Endodermal cell (in vitro differentiated cells): ENCODE measurements at regions not wholly inside any gene's neighbourhood (a gene's known extent, or its start where the extent isn't known, plus 50 kb on each side); places are given as distances from the start of the nearest gene placed in this dataset.
"Not testable (repeated sequence)": the region's sequence is repeated elsewhere in the genome, so short reads cannot be mapped to it uniquely, and the experiment has no call there.

Experiments
- DNase-seq: peaks from one replicate; pipeline ENCODE4 v3.0.0-alpha.2; 2017
- H3K27ac ChIP-seq: 2 replicates; pipeline ENCODE4 v1.5.1; 2013; ENCODE audit warnings: mild to moderate bottlenecking, low read depth, low read length, moderate library complexity
- H3K27me3 ChIP-seq: 2 replicates; pipeline ENCODE4 v1.6.1; 2013; ENCODE audit warnings: mild to moderate bottlenecking, low read length, moderate library complexity; ENCODE audit not compliant: insufficient read depth, control insufficient read depth, poor library complexity, severe bottlenecking
- H3K36me3 ChIP-seq: 2 replicates; pipeline ENCODE4 v1.7.0; 2013; ENCODE audit warnings: mild to moderate bottlenecking, low read length, moderate library complexity; ENCODE audit not compliant: control insufficient read depth, insufficient read depth
- H3K4me1 ChIP-seq: one replicate; pipeline ENCODE4 v1.7.0; 2013; ENCODE audit warnings: low read length; ENCODE audit not compliant: control insufficient read depth, insufficient read depth
- H3K4me3 ChIP-seq: 2 replicates; pipeline ENCODE4 v1.5.1; 2013; ENCODE audit warnings: mild to moderate bottlenecking, low read length, moderate library complexity
- H3K9ac ChIP-seq: 2 replicates; pipeline ENCODE4 v1.6.1; 2013; ENCODE audit warnings: mild to moderate bottlenecking, low read length, moderate library complexity; ENCODE audit not compliant: poor library complexity, severe bottlenecking; ENCODE audit errors: extremely low read depth
- H3K9me3 ChIP-seq: 2 replicates; pipeline ENCODE4 v1.6.1; 2013; ENCODE audit warnings: mild to moderate bottlenecking, low read length, moderate library complexity; ENCODE audit not compliant: control insufficient read depth
- H3K27ac Mint-ChIP-seq: 2 replicates; pipeline ENCODE4 v1.8.0; 2020; ENCODE audit warnings: mixed read lengths
- H3K27me3 Mint-ChIP-seq: 2 replicates; pipeline ENCODE4 v1.8.0; 2021; ENCODE audit warnings: mild to moderate bottlenecking, mixed read lengths; ENCODE audit not compliant: insufficient read depth
- H3K36me3 Mint-ChIP-seq: 2 replicates; pipeline ENCODE4 v1.8.0; 2020; ENCODE audit warnings: low read depth, mixed read lengths
- H3K4me1 Mint-ChIP-seq: 2 replicates; pipeline ENCODE4 v1.8.0; 2020; ENCODE audit warnings: mixed read lengths
- H3K4me3 Mint-ChIP-seq: 2 replicates; pipeline ENCODE4 v1.8.0; 2020; ENCODE audit warnings: mild to moderate bottlenecking, moderate library complexity, mixed read lengths
- H3K9me3 Mint-ChIP-seq: 2 replicates; pipeline ENCODE4 v1.8.0; 2020; ENCODE audit warnings: mild to moderate bottlenecking, mixed read lengths
- CTCF ChIP-seq: fragments of 200-600 bp; sonication (generic); conservative IDR thresholded peaks from 2 replicates; pipeline ENCODE4 v1.5.0; 2021; ENCODE audit warnings: antibody characterized with exemption, mild to moderate bottlenecking
- WGBS, 2 experiments: methylation state at CpG; one replicate each; pipeline versions ENCODE4 v1.1.5 to v1.1.7; 2013; ENCODE audit warnings: missing lambda C conversion rate in 2 of 2, mixed read lengths in 1 of 2; ENCODE audit not compliant: insufficient coverage in 1 of 2, insufficient read length in 1 of 2; 5-methylcytosine and 5-hydroxymethylcytosine counted together

- Mint-ChIP-seq H3K4me3 (no peak overlapping the region), H3K4me1 (peaks cover 4% of the 10 kb centered on the region), H3K27me3 (no peaks in the 10 kb centered on the region), H3K9me3 (no peaks in the 10 kb centered on the region), H3K27ac (no peak overlapping the region), H3K36me3 (no peaks in the 10 kb centered on the region)
- no peak for TF ChIP-seq CTCF
- Histone ChIP-seq H3K27me3 (no peaks in the 10 kb centered on the region), H3K9ac (no peak overlapping the region), H3K36me3 (no peaks in the 10 kb centered on the region), H3K4me3 (no peak overlapping the region), H3K4me1 (no peaks in the 10 kb centered on the region), H3K9me3 (no peaks in the 10 kb centered on the region), H3K27ac (no peak overlapping the region)
- DNase-seq: no peak
- WGBS, 2 experiments: 89 to 100% methylated on average over 3 to 5 of the region's 5 CpGs
Measured at GRCh38 chr3:64365877-64366276, 140.6 kb upstream of the PRICKLE2 start.

- H3K27ac Mint-ChIP-seq: no peak overlapping the region
- peaks cover 4% of the 10 kb centered on the region for H3K4me1 Mint-ChIP-seq
- H3K36me3 Mint-ChIP-seq: no peaks in the 10 kb centered on the region
Measured at GRCh38 chr3:64363842-64364241, 138.6 kb upstream of the PRICKLE2 start.

GRCh38 chr3:64361962-64362735 is 136.9 kb upstream of the PRICKLE2 start:
- Histone ChIP-seq H3K36me3 (no peaks in the 10 kb centered on the region), H3K4me1 (peaks cover 4% of the 10 kb centered on the region), H3K9ac (no peak overlapping the region), H3K27ac (no peak overlapping the region), H3K9me3 (no peaks in the 10 kb centered on the region), H3K4me3 (no peak overlapping the region), H3K27me3 (no peaks in the 10 kb centered on the region)
- TF ChIP-seq CTCF: no peak
- Mint-ChIP-seq H3K27me3 (no peaks in the 10 kb centered on the region), H3K36me3 (no peaks in the 10 kb centered on the region), H3K27ac (no peak overlapping the region), H3K9me3 (no peaks in the 10 kb centered on the region), H3K4me1 (peaks cover 17% of the 10 kb centered on the region), H3K4me3 (no peak overlapping the region)
- no peak for DNase-seq
- WGBS, 2 experiments: 93 to 98% methylated on average over 3 to 5 of the region's 5 CpGs

More at GRCh38 chr3:64363842-64364241, 138.6 kb upstream of the PRICKLE2 start:
- H3K27me3 ChIP-seq: no peaks in the 10 kb centered on the region
- no peak overlapping the region for H3K9ac ChIP-seq
- 100% methylated on average over 1 of the region's 1 CpG; no CpG with 5 or more reads in 1 of the 2 experiments for WGBS, 2 experiments
- H3K4me1 ChIP-seq: peaks cover 2% of the 10 kb centered on the region
- no peaks in the 10 kb centered on the region for H3K27me3 Mint-ChIP-seq
- H3K4me3 Mint-ChIP-seq: no peak overlapping the region
- H3K9me3 Mint-ChIP-seq: no peaks in the 10 kb centered on the region
- H3K27ac ChIP-seq: no peak overlapping the region
- no peaks in the 10 kb centered on the region for H3K36me3 ChIP-seq
- H3K4me3 ChIP-seq: no peak overlapping the region
- no peak for DNase-seq
- no peak for TF ChIP-seq CTCF
- H3K9me3 ChIP-seq: no peaks in the 10 kb centered on the region

GRCh38 chr3:64361036-64361435 is 135.8 kb upstream of the PRICKLE2 start:
- WGBS, 2 experiments: 80 to 96% methylated on average over 1 to 4 of the region's 4 CpGs
- not testable (repeated sequence) for H3K4me1 ChIP-seq, H3K27me3 ChIP-seq, H3K9me3 Mint-ChIP-seq, H3K27me3 Mint-ChIP-seq, DNase-seq, H3K9me3 ChIP-seq, H3K4me3 ChIP-seq, H3K27ac ChIP-seq, H3K36me3 ChIP-seq, H3K27ac Mint-ChIP-seq, H3K9ac ChIP-seq, H3K36me3 Mint-ChIP-seq, H3K4me3 Mint-ChIP-seq
- peaks cover 17% of the 10 kb centered on the region for H3K4me1 Mint-ChIP-seq
